ENCODE measurements at regions not wholly inside any gene's neighbourhood (a gene's known extent, or its start where the extent isn't known, plus 50 kb on each side); places are given as distances from the start of the nearest gene placed in this dataset.
"Not testable (repeated sequence)": the region's sequence is repeated elsewhere in the genome, so short reads cannot be mapped to it uniquely, and the experiment has no call there.

- DNase-seq (ENCODE audit: low read depth); H3K4me3 ChIP-seq (replicated peaks; ENCODE audit: low read depth, low read length): not testable (repeated sequence)
These were observed 52.2 kb downstream of the HOXC4 start for GRCh38 chr12:54105809-54106208.

GRCh38 chr12:54106252-54106651 lies 52.6 kb downstream of the HOXC4 start:
- not testable (repeated sequence) for H3K4me3 ChIP-seq (replicated peaks; ENCODE audit: low read depth, low read length); DNase-seq (ENCODE audit: low read depth)

- not testable (repeated sequence) for DNase-seq (ENCODE audit: low read depth)
These were observed 53.4 kb downstream of the HOXC4 start for GRCh38 chr12:54106803-54107579.

GRCh38 chr12:54112336-54112735 lies 58.7 kb downstream of the HOXC4 start:
- not testable (repeated sequence) for DNase-seq (ENCODE audit: low read depth); H3K4me3 ChIP-seq (replicated peaks; ENCODE audit: low read depth, low read length)

More at GRCh38 chr12:54106803-54107579, 53.4 kb downstream of the HOXC4 start:
- not testable (repeated sequence) for H3K4me3 ChIP-seq (replicated peaks; ENCODE audit: low read depth, low read length)

- DNase-seq (ENCODE audit: low read depth); H3K4me3 ChIP-seq (replicated peaks; ENCODE audit: low read depth, low read length): not testable (repeated sequence)
These were observed 62.4 kb downstream of the HOXC4 start for GRCh38 chr12:54116055-54116454.

GRCh38 chr12:54117392-54117791 lies 63.8 kb downstream of the HOXC4 start:
- H3K4me3 ChIP-seq (replicated peaks; ENCODE audit: low read depth, low read length); DNase-seq (ENCODE audit: low read depth): not testable (repeated sequence)

GRCh38 chr12:54119082-54119481 lies 65.4 kb downstream of the HOXC4 start:
- not testable (repeated sequence) for DNase-seq (ENCODE audit: low read depth); H3K4me3 ChIP-seq (replicated peaks; ENCODE audit: low read depth, low read length)

GRCh38 chr12:54123981-54124380 lies 64.8 kb downstream of the SMUG1 start:
- not testable (repeated sequence) for DNase-seq (ENCODE audit: low read depth); H3K4me3 ChIP-seq (replicated peaks; ENCODE audit: low read depth, low read length)

- not testable (repeated sequence) for H3K4me3 ChIP-seq (replicated peaks; ENCODE audit: low read depth, low read length)
These were observed 63.1 kb downstream of the SMUG1 start for GRCh38 chr12:54125708-54126028.

GRCh38 chr12:54126029-54126695 lies 62.6 kb downstream of the SMUG1 start:
- DNase-seq (ENCODE audit: low read depth): no peak

More at GRCh38 chr12:54125708-54126028, 63.1 kb downstream of the SMUG1 start:
- DNase-seq (ENCODE audit: low read depth): not testable (repeated sequence)

GRCh38 chr12:54126696-54127537 lies 61.9 kb downstream of the SMUG1 start:
- DNase-seq (ENCODE audit: low read depth): no peak
- TF ChIP-seq CTCF (IDR thresholded peaks at IDR 0.05; ENCODE audit: low read length, missing control alignments): no peak
- peak overlapping the region; percentile 27 for H3K4me3 ChIP-seq (replicated peaks; ENCODE audit: low read depth, low read length)

More at GRCh38 chr12:54126029-54126695, 62.6 kb downstream of the SMUG1 start:
- H3K4me3 ChIP-seq (replicated peaks; ENCODE audit: low read depth, low read length): peak overlapping the region; percentile 27
- no peak for TF ChIP-seq CTCF (IDR thresholded peaks at IDR 0.05; ENCODE audit: low read length, missing control alignments)
